OCI-LY7 (cell line): ENCODE measurements at regions not wholly inside any gene's neighbourhood (a gene's known extent, or its start where the extent isn't known, plus 50 kb on each side); places are given as distances from the start of the nearest gene placed in this dataset.

ENCODE experiments used
- BruUV-seq: library from RNA; stranded (reverse); fragments of 400-500 nt; replicated peaks from 2 replicates; lab custom pipeline; 2021; lab: Mats Ljungman, UMichigan
- CTCF ChIA-PET: fragments of 300-600 bp; sonication (Branson Sonifier 250); formaldehyde crosslinking; loops from one replicate; lab custom pipeline; 2022; ENCODE audit warnings: antibody characterized with exemption; ENCODE audit not compliant: unreplicated experiment; lab: Charles Lee
- POLR2A ChIA-PET: fragments of 300-600 bp; sonication (Branson Sonifier 250); formaldehyde crosslinking; loops from one replicate; lab custom pipeline; 2022; ENCODE audit warnings: antibody characterized with exemption; lab: Charles Lee
- DNase-seq: peaks from one replicate; pipeline ENCODE4 v3.0.0-alpha.2; 2015; ENCODE audit warnings: low spot score
- H2AFZ ChIP-seq: fragments of 200-600 bp; sonication (generic), shearing (Covaris generic); 2 replicates; pipeline ENCODE4 v1.6.1; 2014; ENCODE audit warnings: mild to moderate bottlenecking, antibody characterized with exemption, low read length, moderate library complexity
- H3K27ac ChIP-seq: fragments of 200-600 bp; sonication (generic); 2 replicates; pipeline ENCODE4 v1.5.1; 2014; ENCODE audit warnings: mixed run types, low read depth, mild to moderate bottlenecking, moderate library complexity, low read length, inconsistent platforms; ENCODE audit not compliant: poor library complexity, severe bottlenecking
- H3K36me3 ChIP-seq: fragments of 200-600 bp; sonication (generic); 2 replicates; pipeline ENCODE4 v1.6.1; 2014; ENCODE audit warnings: mild to moderate bottlenecking, antibody characterized with exemption, low read length, moderate library complexity, mixed read lengths; ENCODE audit not compliant: insufficient read depth
- H3K4me1 ChIP-seq: fragments of 200-600 bp; sonication (generic); 2 replicates; pipeline ENCODE4 v1.5.1; 2014; ENCODE audit warnings: mild to moderate bottlenecking, low read length; ENCODE audit not compliant: insufficient read depth, poor library complexity, severe bottlenecking
- H3K4me2 ChIP-seq: fragments of 200-600 bp; sonication (generic); 2 replicates; pipeline ENCODE4 v1.6.1; 2014; ENCODE audit warnings: mild to moderate bottlenecking, low read length
- H3K4me3 ChIP-seq: fragments of 200-600 bp; sonication (generic); 2 replicates; pipeline ENCODE4 v1.5.1; 2014; ENCODE audit warnings: mild to moderate bottlenecking, low read depth, low read length; ENCODE audit not compliant: poor library complexity, severe bottlenecking
- H3K79me2 ChIP-seq: fragments of 200-600 bp; sonication (generic); 2 replicates; pipeline ENCODE4 v1.6.1; 2016; ENCODE audit warnings: low read depth, mild to moderate bottlenecking, low read length, moderate library complexity, mixed read lengths; ENCODE audit not compliant: insufficient read depth
- H3K9me2 ChIP-seq: fragments of 200-600 bp; sonication (generic); 2 replicates; pipeline ENCODE4 v1.6.1; 2016; ENCODE audit warnings: mild to moderate bottlenecking, low read length, mixed read lengths; ENCODE audit not compliant: insufficient read depth
- H3K9me3 ChIP-seq: fragments of 200-600 bp; sonication (generic); 2 replicates; pipeline ENCODE4 v1.6.1; 2014; ENCODE audit warnings: mild to moderate bottlenecking, mixed run types, low read length, mixed read lengths
- H4K20me1 ChIP-seq: fragments of 200-600 bp; sonication (generic); 2 replicates; pipeline ENCODE4 v1.6.1; 2014; ENCODE audit warnings: mild to moderate bottlenecking, antibody characterized with exemption, low read length, moderate library complexity, mixed read lengths; ENCODE audit not compliant: insufficient read depth
- EZH2phosphoT487 ChIP-seq: fragments of 200-600 bp; sonication (generic); IDR thresholded peaks from 2 replicates; pipeline ENCODE4 v1.6.1; 2018; ENCODE audit warnings: low read depth, borderline replicate concordance, mild to moderate bottlenecking, mixed run types, antibody characterized with exemption, low read length, moderate library complexity, mixed read lengths
- intact Hi-C: fragments of 100-400 bp; cut with micrococcal nuclease; formaldehyde crosslinking; loops from one replicate; pipeline ENCODE4 v1.10.0; 2022; ENCODE audit not compliant: unreplicated experiment
- TF ChIP-seq, protein P1 (sequence below): fragments of 200-600 bp; sonication (generic); conservative IDR thresholded peaks from 2 replicates; pipeline ENCODE4 v1.5.1; 2014; ENCODE audit warnings: mild to moderate bottlenecking, antibody characterized with exemption, low read length, moderate library complexity, mixed read lengths

DNA sequence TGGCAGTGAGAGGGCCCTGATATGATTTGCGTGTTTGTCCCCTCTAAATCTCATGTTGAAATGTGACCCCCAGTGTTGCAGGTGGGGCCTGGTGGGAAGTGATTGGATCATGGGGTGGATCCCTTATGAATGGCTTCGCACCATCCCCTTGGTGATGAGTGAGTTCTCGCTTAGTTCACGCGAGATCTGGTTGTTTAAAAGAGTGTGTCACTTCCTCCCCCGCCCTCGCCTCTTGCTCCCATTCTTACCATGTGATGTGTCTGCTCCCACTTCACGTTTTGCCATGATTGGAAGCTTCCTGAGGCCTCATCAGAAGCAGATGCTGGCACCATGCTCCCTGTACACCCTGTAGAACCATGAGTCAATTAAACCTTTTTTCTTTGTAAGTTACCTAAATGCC lies 319.9 kb upstream of the ID2 start:
- DNase-seq = no peak
- Histone ChIP-seq H3K9me3 (no peaks in the 10 kb centered on the region), H3K4me2 (no peak overlapping the region), H3K79me2 (no peaks in the 10 kb centered on the region), H2AFZ (no peak overlapping the region), H3K27ac (no peak overlapping the region), H3K4me1 (peaks cover 4% of the 10 kb centered on the region), H3K36me3 (no peaks in the 10 kb centered on the region), H4K20me1 (no peaks in the 10 kb centered on the region), H3K4me3 (no peak overlapping the region), H3K9me2 (no peaks in the 10 kb centered on the region)
- ChIA-PET POLR2A (interaction anchor here (1.2 kb wide), 1 partner anchor 54 kb away, joined by 3 read pairs; no protein-coding TSS in a partner anchor), CTCF (interaction anchor here (1.2 kb wide), 1 partner anchor 19 kb away, joined by 3 read pairs; no protein-coding TSS in a partner anchor)
- intact Hi-C loops = no loop called here
- no TSS peak for BruUV-seq
- TF ChIP-seq, protein P1, sequence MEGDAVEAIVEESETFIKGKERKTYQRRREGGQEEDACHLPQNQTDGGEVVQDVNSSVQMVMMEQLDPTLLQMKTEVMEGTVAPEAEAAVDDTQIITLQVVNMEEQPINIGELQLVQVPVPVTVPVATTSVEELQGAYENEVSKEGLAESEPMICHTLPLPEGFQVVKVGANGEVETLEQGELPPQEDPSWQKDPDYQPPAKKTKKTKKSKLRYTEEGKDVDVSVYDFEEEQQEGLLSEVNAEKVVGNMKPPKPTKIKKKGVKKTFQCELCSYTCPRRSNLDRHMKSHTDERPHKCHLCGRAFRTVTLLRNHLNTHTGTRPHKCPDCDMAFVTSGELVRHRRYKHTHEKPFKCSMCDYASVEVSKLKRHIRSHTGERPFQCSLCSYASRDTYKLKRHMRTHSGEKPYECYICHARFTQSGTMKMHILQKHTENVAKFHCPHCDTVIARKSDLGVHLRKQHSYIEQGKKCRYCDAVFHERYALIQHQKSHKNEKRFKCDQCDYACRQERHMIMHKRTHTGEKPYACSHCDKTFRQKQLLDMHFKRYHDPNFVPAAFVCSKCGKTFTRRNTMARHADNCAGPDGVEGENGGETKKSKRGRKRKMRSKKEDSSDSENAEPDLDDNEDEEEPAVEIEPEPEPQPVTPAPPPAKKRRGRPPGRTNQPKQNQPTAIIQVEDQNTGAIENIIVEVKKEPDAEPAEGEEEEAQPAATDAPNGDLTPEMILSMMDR = no peak
- TF ChIP-seq EZH2phosphoT487 = no peak

DNA sequence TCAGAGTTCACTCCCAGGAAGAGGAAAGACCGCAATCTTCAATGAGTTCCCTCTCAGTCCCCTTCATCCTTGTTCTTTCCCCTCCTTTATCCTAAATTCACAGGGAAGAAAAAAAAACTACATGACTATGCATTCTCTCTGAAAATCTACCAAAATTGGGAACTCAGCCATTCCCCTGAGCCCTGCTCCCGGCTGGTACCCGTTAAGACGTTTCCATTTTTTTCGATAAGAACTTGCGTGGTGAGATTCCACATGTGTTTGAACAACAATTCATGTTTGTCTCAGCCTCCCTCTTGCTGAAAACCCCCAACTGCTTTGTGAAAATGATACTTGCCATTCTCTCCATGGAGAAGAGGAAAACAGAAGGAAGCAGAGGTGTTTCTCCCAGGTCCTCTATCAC lies 318.7 kb upstream of the ID2 start:
- H3K79me2 ChIP-seq = no peaks in the 10 kb centered on the region
- ChIA-PET CTCF (interaction anchor here (1.2 kb wide), 1 partner anchor 18 kb away, joined by 3 read pairs; no protein-coding TSS in a partner anchor), POLR2A (interaction anchor here (0.6 kb wide), 1 partner anchor 30 kb away, joined by 3 read pairs; no protein-coding TSS in a partner anchor)
- no peaks in the 10 kb centered on the region for H3K36me3 ChIP-seq
- H3K9me2 ChIP-seq = no peaks in the 10 kb centered on the region
- H3K4me1 ChIP-seq = peaks cover 4% of the 10 kb centered on the region
- H3K27ac ChIP-seq = no peak overlapping the region
- H3K9me3 ChIP-seq = no peaks in the 10 kb centered on the region
- no peak for DNase-seq
- H4K20me1 ChIP-seq = no peaks in the 10 kb centered on the region
- BruUV-seq = no TSS peak
- H3K4me2 ChIP-seq = no peak overlapping the region
- H2AFZ ChIP-seq = no peak overlapping the region
- intact Hi-C loops = no loop called here
- TF ChIP-seq EZH2phosphoT487 = no peak
- TF ChIP-seq, protein P1 = no peak
- H3K4me3 ChIP-seq = no peak overlapping the region

DNA sequence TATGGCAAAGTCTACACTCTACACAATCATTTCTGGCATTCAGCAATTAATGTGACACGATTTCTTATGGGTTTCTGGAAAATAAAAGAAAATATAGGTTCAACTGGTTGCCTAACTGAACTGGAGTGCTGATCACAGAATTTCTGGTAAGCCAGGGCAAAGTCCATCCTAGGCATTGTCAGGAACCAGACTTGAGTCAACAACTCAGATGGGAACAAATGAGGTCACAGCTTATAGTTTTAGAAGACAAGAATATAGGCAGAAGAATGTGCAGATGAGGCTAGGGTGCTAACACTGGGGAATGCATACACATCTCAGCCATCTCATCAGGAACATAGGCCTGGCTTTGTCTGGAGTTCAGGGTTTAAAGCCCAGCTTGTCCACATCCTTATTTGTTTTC lies 317.2 kb upstream of the ID2 start:
- no peaks in the 10 kb centered on the region for H3K4me1 ChIP-seq
- BruUV-seq = no TSS peak
- no peak overlapping the region for H3K4me3 ChIP-seq
- no peaks in the 10 kb centered on the region for H3K79me2 ChIP-seq
- H4K20me1 ChIP-seq = no peaks in the 10 kb centered on the region
- TF ChIP-seq, protein P1 = no peak
- TF ChIP-seq EZH2phosphoT487 = no peak
- H3K4me2 ChIP-seq = no peak overlapping the region
- H2AFZ ChIP-seq = no peak overlapping the region
- ChIA-PET POLR2A (interaction anchor here (0.6 kb wide), 2 partner anchors 57 to 717 kb away, joined by 3 to 7 read pairs; no protein-coding TSS in a partner anchor), CTCF (no interaction called here)
- intact Hi-C loops = no loop called here
- H3K27ac ChIP-seq = no peak overlapping the region
- H3K9me2 ChIP-seq = no peaks in the 10 kb centered on the region
- no peak for DNase-seq
- H3K36me3 ChIP-seq = no peaks in the 10 kb centered on the region
- H3K9me3 ChIP-seq = no peaks in the 10 kb centered on the region
